NCI-H187 treated with DMSO at 0.1 percent for 48 hours (cell line): ENCODE measurements at regions not wholly inside any gene's neighbourhood (a gene's known extent, or its start where the extent isn't known, plus 50 kb on each side); places are given as distances from the start of the nearest gene placed in this dataset.

Experiments
- DNase-seq: peaks from one replicate; lab custom pipeline; 2025; lab: John Stamatoyannopoulos, UW

DNA sequence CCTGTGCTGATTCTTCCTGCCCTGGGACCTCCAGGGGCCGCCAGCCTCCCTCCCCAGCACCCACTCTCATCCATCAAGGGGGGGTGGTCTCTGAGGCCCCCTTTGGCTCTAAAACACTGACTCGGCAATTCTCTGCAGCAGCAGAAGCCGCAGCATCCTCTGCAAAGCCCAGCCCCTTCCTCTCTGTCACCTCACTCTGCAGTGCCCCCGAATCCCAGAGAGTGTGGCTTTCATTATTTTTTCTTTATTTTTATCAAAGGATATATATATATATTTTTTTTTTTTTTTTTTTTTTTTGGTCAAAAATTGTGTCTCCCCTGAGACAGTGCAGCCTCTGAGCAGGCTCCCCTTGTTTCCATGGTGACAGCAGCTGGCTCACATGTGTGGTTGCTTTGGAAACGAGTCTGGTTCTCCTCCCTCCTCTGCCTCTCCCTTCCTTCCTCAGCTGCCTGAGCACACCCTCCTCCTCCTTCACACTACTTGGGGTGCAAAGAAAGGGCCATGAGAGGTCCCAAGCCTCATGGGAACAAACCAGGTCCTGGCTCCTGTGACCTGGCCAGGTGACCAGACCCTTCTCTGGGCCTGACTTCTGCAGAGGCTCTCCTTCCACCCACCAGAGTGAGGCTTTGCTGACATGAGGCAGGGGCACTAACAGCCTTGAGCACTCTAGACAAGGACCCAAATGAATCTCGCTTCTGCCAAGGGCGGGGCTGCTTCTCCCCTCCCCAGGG lies 100.5 kb downstream of the LRRC74A start:
- peak; percentile 33 for DNase-seq

- DNase-seq: no peak
Measured at GRCh38 chr14:76925097-76925441, 98.9 kb downstream of the LRRC74A start.

DNA sequence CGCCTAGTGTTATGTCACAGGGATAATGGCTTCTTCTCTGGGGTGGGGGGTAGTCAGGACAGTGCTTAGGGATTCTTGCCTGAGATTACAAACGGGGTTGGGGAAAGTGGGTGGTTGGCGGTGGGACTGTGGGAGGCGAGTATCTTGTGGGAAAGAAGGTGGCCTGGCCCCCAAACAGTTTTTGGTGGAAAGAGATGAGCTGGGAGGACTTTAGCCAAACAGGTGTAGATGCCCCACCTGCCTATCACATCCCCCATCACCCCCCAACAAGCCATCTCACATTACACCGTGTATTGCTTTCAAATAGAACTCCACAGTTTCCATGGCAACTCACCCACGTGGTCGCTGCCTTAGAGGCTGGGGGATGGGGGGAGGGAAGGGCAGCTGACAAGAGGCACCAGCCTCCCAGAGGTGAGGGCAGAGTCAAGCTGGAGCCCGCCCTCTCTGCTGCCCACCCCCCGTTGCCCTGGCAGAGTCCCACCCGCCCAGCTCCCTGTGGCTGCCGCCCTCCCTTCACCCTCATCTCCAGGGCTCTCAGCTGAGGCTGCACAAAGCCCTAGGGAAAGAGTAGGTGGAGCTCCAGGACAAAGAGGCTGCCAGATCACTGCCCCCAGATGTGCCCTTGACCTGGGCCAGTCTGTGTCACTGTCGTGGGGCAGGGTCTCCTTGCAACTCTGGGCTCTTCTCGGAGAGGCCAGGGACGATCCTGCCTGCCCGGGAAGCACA lies 98.3 kb downstream of the LRRC74A start:
- DNase-seq: peak; percentile 72

DNA sequence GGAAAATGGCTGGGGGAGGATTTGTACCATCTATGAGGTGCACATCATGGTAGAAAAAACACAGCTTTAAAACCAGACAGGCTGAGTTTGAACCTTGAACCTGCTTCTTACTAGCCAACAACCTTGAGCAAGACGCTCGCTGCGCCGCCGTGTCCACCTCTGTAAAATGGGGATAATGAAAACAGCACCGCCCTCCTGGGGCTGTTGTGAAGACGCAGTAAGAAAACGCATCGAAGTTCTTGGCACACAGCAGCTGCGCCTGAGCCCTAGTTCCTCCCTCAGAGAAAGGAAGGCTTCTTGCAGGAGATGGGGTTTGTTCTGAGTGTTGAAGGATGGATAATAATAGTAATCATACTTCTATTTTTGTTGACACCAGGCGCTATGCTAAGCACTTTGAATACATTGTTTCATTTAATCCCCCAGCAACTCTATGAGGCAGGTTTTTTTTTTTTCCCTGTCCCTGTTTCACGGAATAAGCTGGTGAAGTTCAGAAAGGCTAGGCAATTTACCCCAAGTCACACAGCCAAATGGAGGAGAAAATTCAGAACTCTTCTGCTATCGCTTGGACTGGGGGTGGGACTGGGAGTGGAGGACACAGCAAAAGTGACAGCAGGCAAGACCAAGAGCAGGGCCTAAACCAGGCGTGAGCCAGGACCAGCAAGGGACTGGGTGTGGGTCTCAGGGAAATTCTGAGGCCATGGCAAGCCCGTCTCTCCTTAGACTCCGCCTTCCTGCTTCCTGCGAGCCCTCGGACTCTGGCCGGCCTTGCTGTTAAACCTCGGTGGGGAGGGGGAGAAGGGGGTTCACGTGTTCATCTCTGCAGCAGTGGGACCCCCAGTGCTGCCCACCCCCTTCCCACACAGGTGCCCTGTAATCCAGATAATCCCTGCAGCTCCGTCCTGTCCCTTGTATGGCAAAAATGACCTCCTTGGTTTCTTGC lies 97.5 kb downstream of the LRRC74A start:
- DNase-seq: no peak

- no peak for DNase-seq
Measured at GRCh38 chr14:76922584-76922983, 96.4 kb downstream of the LRRC74A start.

DNA sequence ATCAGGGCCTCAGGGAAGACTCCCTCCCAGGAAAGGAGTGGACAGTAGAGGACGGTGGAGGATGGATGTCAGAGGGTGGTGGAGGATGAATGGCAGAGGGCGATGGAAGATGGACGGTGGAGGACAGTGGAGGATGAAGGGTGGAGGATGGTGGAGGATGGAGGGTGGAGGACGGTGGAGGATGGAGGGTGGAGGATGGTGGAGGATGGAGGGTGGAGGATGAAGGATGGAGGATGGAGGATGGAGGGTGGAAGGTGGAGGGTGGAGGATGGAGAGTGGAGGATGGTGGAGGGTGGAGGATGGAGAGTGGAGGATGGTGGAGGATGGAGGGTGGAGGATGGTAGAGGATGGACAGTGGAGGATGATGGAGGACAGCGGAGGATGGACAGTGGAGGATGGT lies 95.9 kb downstream of the LRRC74A start:
- no peak for DNase-seq

GRCh38 chr14:76921088-76921399 lies 94.8 kb downstream of the LRRC74A start:
- no peak for DNase-seq

DNA sequence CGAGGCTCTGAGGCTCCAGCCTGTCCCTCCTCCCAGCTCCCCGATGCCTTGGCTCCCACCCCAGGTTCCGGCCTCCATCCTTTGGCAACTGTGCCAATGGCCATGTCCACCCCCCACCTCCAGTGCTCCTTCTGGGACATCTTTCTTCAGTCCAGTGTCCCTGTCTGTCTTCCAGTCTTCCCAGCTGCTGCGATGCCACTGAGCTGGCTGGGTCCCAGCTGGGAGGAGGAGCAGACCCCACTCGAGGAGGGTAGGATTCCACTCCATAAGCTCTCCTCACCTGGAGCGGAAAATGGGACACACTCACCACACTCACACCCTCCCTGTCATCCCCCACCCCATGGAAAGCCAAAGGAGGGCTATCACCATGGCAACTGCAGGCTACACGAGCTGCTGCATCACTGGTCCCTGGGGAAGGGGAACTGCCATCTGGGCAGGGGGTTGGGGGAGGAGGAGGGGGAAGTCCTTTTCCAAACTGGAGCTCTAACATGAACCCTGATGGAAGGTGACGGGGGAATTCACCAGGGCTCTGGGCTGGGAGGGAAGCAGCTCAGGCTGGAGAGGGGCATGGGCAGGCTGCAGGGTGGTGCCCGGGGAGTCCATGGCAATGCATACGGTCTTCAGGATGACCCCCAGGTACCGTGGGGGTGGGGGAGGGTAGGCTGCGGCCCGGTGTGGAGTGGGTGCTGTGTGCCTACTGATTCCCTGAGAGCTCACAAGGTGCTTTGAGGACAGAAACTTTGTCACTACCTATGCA lies 94.3 kb downstream of the LRRC74A start:
- peak; percentile 88 for DNase-seq

GRCh38 chr14:76919431-76920330 lies 93.5 kb downstream of the LRRC74A start:
- DNase-seq: peak; percentile 86
